ENCODE measurements at regions not wholly inside any gene's neighbourhood (a gene's known extent, or its start where the extent isn't known, plus 50 kb on each side); places are given as distances from the start of the nearest gene placed in this dataset.
"Not testable (repeated sequence)": the region's sequence is repeated elsewhere in the genome, so short reads cannot be mapped to it uniquely, and the experiment has no call there.

DNA sequence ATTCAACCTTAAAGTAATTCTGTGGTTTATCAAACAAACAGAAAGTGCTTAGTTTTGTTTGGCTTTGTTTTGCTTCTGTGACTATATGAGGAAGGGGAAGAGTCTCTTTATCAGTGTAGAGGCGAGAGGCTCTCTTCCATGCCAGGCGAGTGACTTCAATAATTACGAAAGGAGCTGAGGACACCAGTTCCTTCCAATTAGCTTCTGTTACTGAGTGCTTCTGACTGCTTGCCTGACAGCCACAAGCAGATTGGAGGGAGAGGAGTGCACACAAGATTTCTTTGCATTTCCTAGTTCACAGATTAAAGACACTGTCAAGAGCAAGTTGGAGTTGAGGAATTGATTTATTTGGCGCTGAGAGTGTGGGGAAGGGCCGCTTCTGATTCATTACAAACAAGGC lies 1484.5 kb upstream of the TENM4 start:
- TF ChIP-seq EZH2phosphoT487 (IDR thresholded peaks at IDR 0.05; ENCODE audit: borderline replicate concordance, low read length) = no peak
- TF ChIP-seq, protein P1, sequence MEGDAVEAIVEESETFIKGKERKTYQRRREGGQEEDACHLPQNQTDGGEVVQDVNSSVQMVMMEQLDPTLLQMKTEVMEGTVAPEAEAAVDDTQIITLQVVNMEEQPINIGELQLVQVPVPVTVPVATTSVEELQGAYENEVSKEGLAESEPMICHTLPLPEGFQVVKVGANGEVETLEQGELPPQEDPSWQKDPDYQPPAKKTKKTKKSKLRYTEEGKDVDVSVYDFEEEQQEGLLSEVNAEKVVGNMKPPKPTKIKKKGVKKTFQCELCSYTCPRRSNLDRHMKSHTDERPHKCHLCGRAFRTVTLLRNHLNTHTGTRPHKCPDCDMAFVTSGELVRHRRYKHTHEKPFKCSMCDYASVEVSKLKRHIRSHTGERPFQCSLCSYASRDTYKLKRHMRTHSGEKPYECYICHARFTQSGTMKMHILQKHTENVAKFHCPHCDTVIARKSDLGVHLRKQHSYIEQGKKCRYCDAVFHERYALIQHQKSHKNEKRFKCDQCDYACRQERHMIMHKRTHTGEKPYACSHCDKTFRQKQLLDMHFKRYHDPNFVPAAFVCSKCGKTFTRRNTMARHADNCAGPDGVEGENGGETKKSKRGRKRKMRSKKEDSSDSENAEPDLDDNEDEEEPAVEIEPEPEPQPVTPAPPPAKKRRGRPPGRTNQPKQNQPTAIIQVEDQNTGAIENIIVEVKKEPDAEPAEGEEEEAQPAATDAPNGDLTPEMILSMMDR (IDR thresholded peaks at IDR 0.05; ENCODE audit: low read depth, low read length, poor library complexity, severe bottlenecking) = no peak
- no peaks in the 10 kb centered on the region for H3K9me3 ChIP-seq (ENCODE audit: control insufficient read depth, insufficient read depth, low read length)
- no peaks in the 10 kb centered on the region for H3F3A ChIP-seq (ENCODE audit: control insufficient read depth, insufficient read depth)
- H3K36me3 ChIP-seq (ENCODE audit: control insufficient read depth, low read length) = no peaks in the 10 kb centered on the region
- H4K20me1 ChIP-seq (ENCODE audit: control insufficient read depth, insufficient read depth, low read depth, low read length) = no peaks in the 10 kb centered on the region
- no peak overlapping the region for H3K4me3 ChIP-seq (ENCODE audit: low read length)
- H3K9me2 ChIP-seq (replicated peaks; ENCODE audit: control insufficient read depth, low read length) = no peaks in the 10 kb centered on the region
- no peak overlapping the region for H3K4me2 ChIP-seq (ENCODE audit: low read length)
- H3K27me3 ChIP-seq (ENCODE audit: control insufficient read depth, low read length) = no peaks in the 10 kb centered on the region
- no peaks in the 10 kb centered on the region for H3K4me1 ChIP-seq (ENCODE audit: control insufficient read depth, low read length)
- no peak overlapping the region for H3K27ac ChIP-seq (ENCODE audit: low read depth, low read length)
- no peaks in the 10 kb centered on the region for H3K79me2 ChIP-seq (ENCODE audit: control insufficient read depth, low read length)

DNA sequence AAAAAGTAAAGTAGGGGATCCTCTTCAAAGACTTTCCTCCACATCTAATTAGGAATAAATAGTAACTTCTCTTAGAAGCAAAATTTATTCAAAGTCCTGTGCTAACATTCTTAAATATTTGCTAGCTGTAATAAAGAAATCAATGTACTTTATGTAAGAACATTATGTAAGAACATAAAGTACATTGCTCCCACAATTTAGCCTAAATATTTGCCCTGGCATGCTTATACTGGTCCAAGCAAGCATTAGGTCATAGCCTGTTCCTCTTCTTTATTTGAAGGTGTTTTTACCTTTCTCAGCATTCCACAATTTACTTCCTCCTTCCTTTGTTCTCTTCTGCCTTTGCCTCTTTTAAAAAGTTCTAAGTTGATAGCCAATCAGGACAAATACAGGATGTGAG lies 1480.5 kb upstream of the TENM4 start:
- H3K4me1 ChIP-seq (ENCODE audit: control insufficient read depth, low read length); H3K36me3 ChIP-seq (ENCODE audit: control insufficient read depth, low read length); H3K4me3 ChIP-seq (ENCODE audit: low read length); H3K4me2 ChIP-seq (ENCODE audit: low read length); H3K27ac ChIP-seq (ENCODE audit: low read depth, low read length); H3K9me2 ChIP-seq (replicated peaks; ENCODE audit: control insufficient read depth, low read length); H3K27me3 ChIP-seq (ENCODE audit: control insufficient read depth, low read length); H4K20me1 ChIP-seq (ENCODE audit: control insufficient read depth, insufficient read depth, low read depth, low read length); H3K79me2 ChIP-seq (ENCODE audit: control insufficient read depth, low read length); H3K9me3 ChIP-seq (ENCODE audit: control insufficient read depth, insufficient read depth, low read length); H3F3A ChIP-seq (ENCODE audit: control insufficient read depth, insufficient read depth): not testable (repeated sequence)

DNA sequence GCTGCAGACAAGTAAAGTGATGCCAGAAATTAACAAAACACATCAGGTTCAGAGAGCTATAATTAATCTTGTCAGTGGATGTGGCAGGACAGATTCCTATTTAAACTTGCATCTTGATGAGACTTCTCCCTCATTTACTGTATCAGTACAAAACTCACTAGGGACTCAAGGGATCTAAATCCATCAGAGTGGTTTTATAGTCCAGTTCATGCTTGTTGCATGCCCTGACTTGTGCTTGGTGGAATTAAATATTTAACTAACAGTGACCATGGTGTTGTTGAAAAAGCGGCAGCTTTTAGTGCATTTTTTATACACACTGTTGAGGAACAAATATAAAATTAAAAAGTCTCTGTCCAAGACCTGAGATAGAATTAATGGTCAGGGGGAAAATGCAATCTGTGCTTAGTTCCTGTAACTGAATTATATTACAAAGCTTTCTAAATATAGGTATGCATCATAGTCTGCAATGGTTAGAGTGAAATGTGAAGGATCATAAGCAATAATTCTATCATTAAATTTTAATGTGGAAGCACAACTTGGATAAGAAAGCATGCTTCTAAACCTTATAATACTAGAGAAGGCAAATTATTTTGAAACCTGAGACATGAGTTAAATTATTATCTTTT lies 1475.5 kb upstream of the TENM4 start:
- Histone ChIP-seq H3K36me3 (ENCODE audit: control insufficient read depth, low read length) (no peaks in the 10 kb centered on the region), H3K4me3 (ENCODE audit: low read length) (no peak overlapping the region), H3K27ac (ENCODE audit: low read depth, low read length) (no peak overlapping the region), H3K4me1 (ENCODE audit: control insufficient read depth, low read length) (no peaks in the 10 kb centered on the region), H3K9me3 (ENCODE audit: control insufficient read depth, insufficient read depth, low read length) (no peaks in the 10 kb centered on the region), H3K79me2 (ENCODE audit: control insufficient read depth, low read length) (no peaks in the 10 kb centered on the region), H3F3A (ENCODE audit: control insufficient read depth, insufficient read depth) (no peaks in the 10 kb centered on the region), H3K4me2 (ENCODE audit: low read length) (no peak overlapping the region), H3K9me2 (replicated peaks; ENCODE audit: control insufficient read depth, low read length) (no peaks in the 10 kb centered on the region), H4K20me1 (ENCODE audit: control insufficient read depth, insufficient read depth, low read depth, low read length) (no peaks in the 10 kb centered on the region), H3K27me3 (ENCODE audit: control insufficient read depth, low read length) (no peaks in the 10 kb centered on the region)
- TF ChIP-seq, protein P1 (IDR thresholded peaks at IDR 0.05; ENCODE audit: low read depth, low read length, poor library complexity, severe bottlenecking) = no peak
- TF ChIP-seq EZH2phosphoT487 (IDR thresholded peaks at IDR 0.05; ENCODE audit: borderline replicate concordance, low read length) = no peak

DNA sequence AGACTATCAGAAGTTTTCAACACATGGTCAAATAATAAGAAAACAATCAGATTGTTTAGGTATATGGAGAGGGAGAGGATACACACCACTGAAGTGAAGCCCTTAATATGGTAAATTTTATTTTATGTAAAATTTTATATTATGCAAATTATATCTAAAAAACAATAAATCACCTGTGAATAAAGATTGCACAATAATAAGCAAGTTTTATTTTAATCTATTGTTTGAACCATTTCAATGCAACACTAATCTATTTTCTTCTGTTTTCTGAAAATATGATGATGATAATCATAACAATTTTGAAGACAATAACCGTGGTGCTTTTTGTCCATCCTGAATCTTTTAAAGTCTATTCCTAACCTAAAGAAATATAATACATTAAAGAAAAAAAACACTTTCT lies 1473.5 kb upstream of the TENM4 start:
- H3K79me2 ChIP-seq (ENCODE audit: control insufficient read depth, low read length) = no peaks in the 10 kb centered on the region
- H4K20me1 ChIP-seq (ENCODE audit: control insufficient read depth, insufficient read depth, low read depth, low read length) = no peaks in the 10 kb centered on the region
- H3K36me3 ChIP-seq (ENCODE audit: control insufficient read depth, low read length) = no peaks in the 10 kb centered on the region
- no peaks in the 10 kb centered on the region for H3K9me3 ChIP-seq (ENCODE audit: control insufficient read depth, insufficient read depth, low read length)
- H3K27ac ChIP-seq (ENCODE audit: low read depth, low read length) = no peak overlapping the region
- no peak overlapping the region for H3K4me2 ChIP-seq (ENCODE audit: low read length)
- H3K4me1 ChIP-seq (ENCODE audit: control insufficient read depth, low read length) = no peaks in the 10 kb centered on the region
- H3K4me3 ChIP-seq (ENCODE audit: low read length) = no peak overlapping the region
- no peaks in the 10 kb centered on the region for H3K27me3 ChIP-seq (ENCODE audit: control insufficient read depth, low read length)
- no peaks in the 10 kb centered on the region for H3F3A ChIP-seq (ENCODE audit: control insufficient read depth, insufficient read depth)
- TF ChIP-seq EZH2phosphoT487 (IDR thresholded peaks at IDR 0.05; ENCODE audit: borderline replicate concordance, low read length) = no peak
- TF ChIP-seq, protein P1 (IDR thresholded peaks at IDR 0.05; ENCODE audit: low read depth, low read length, poor library complexity, severe bottlenecking) = no peak
- no peaks in the 10 kb centered on the region for H3K9me2 ChIP-seq (replicated peaks; ENCODE audit: control insufficient read depth, low read length)
